ENCODE measurements at regions not wholly inside any gene's neighbourhood (a gene's known extent, or its start where the extent isn't known, plus 50 kb on each side); places are given as distances from the start of the nearest gene placed in this dataset.
"Not testable (repeated sequence)": the region's sequence is repeated elsewhere in the genome, so short reads cannot be mapped to it uniquely, and the experiment has no call there.

DNA sequence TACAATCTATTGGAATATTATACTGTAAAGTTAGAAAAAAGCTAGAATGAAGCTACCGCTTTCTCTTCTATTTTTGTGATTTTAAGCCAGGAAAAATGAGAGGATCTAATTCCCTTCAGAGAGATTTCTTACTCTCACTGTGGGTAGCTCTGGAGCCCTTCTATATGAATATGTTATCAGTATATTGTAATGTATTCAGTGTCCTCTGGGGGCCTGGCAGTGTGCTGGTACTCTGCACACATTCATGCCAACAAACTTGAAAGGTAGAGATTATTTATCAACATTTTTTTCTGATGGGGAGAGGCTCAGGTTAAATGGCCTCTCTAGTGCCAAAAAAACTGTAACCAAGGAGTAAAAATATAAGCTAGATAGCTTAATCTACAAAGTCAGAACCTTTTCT lies 292.8 kb downstream of the TTC6 start:
- ATAC-seq (ENCODE audit: low read depth) (no peak), DNase-seq (no peak)
- intact Hi-C loops (cut with micrococcal nuclease), result no loop called here
- H3K36me3 Mint-ChIP-seq (ENCODE audit: low read depth), result no peaks in the 10 kb centered on the region
- ChIA-PET CTCF (no interaction called here), POLR2A (no interaction called here)
- TF ChIP-seq, protein P1, sequence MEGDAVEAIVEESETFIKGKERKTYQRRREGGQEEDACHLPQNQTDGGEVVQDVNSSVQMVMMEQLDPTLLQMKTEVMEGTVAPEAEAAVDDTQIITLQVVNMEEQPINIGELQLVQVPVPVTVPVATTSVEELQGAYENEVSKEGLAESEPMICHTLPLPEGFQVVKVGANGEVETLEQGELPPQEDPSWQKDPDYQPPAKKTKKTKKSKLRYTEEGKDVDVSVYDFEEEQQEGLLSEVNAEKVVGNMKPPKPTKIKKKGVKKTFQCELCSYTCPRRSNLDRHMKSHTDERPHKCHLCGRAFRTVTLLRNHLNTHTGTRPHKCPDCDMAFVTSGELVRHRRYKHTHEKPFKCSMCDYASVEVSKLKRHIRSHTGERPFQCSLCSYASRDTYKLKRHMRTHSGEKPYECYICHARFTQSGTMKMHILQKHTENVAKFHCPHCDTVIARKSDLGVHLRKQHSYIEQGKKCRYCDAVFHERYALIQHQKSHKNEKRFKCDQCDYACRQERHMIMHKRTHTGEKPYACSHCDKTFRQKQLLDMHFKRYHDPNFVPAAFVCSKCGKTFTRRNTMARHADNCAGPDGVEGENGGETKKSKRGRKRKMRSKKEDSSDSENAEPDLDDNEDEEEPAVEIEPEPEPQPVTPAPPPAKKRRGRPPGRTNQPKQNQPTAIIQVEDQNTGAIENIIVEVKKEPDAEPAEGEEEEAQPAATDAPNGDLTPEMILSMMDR (IDR thresholded peaks at IDR 0.05), result no peak
- H3K27ac Mint-ChIP-seq, result no peak overlapping the region
- no peak overlapping the region for H3K4me3 Mint-ChIP-seq
- no peaks in the 10 kb centered on the region for H3K4me1 Mint-ChIP-seq
- peaks cover 3% of the 10 kb centered on the region for H3K9me3 Mint-ChIP-seq
- no peaks in the 10 kb centered on the region for H3K27me3 Mint-ChIP-seq

DNA sequence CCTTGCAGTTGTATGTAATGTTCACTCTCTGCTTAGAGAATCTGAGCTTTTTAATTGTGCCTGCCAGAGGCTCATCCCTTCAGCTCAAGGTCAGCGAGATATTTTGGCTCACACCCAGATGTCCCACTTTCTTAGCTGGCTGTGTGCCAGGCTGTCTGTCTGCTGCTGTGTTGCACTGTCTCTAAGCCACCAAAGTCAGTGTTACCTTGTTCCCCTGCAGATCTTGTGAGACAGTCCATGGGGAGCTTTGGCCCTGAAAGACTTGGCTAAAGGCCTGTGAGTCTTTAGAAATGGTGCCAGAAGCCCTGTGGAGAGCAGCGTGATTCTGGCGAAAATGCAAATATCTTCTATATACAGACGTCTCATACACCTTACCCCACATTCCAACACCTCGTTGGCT lies 293.7 kb downstream of the TTC6 start:
- Mint-ChIP-seq H3K27me3 (no peaks in the 10 kb centered on the region), H3K4me1 (no peaks in the 10 kb centered on the region), H3K4me3 (no peak overlapping the region), H3K27ac (no peak overlapping the region), H3K36me3 (ENCODE audit: low read depth) (no peaks in the 10 kb centered on the region), H3K9me3 (no peaks in the 10 kb centered on the region)
- intact Hi-C loops (cut with micrococcal nuclease), result no loop called here
- ATAC-seq (ENCODE audit: low read depth) (no peak), DNase-seq (no peak)
- POLR2A ChIA-PET, result no interaction called here
- CTCF ChIA-PET, result no interaction called here
- TF ChIP-seq, protein P1 (IDR thresholded peaks at IDR 0.05), result no peak

DNA sequence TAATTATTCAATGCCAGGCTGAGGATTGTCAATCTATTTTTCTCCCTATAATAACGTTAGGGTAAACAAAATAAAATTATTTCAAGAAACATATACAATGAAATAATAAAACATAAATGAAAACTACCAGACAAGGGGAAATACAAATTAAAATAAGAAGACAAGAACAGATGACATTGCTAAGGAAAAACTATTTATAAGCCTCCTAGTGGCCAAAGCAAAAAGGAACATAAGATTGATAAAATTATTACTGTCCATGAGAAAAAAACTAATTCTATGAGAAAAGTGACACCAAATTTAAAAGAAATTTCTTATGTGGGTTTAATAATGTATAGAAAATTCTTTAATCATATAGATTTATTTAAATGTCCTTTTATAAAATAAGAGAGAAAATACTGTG lies 294.7 kb downstream of the TTC6 start:
- H3K27ac Mint-ChIP-seq, result no peak overlapping the region
- ChIA-PET POLR2A (no interaction called here), CTCF (no interaction called here)
- H3K36me3 Mint-ChIP-seq (ENCODE audit: low read depth), result no peaks in the 10 kb centered on the region
- ATAC-seq (ENCODE audit: low read depth) (no peak), DNase-seq (no peak)
- H3K4me1 Mint-ChIP-seq, result no peaks in the 10 kb centered on the region
- intact Hi-C loops (cut with micrococcal nuclease), result no loop called here
- H3K4me3 Mint-ChIP-seq, result no peak overlapping the region
- H3K9me3 Mint-ChIP-seq, result no peaks in the 10 kb centered on the region
- TF ChIP-seq, protein P1 (IDR thresholded peaks at IDR 0.05), result no peak
- H3K27me3 Mint-ChIP-seq, result no peaks in the 10 kb centered on the region

DNA sequence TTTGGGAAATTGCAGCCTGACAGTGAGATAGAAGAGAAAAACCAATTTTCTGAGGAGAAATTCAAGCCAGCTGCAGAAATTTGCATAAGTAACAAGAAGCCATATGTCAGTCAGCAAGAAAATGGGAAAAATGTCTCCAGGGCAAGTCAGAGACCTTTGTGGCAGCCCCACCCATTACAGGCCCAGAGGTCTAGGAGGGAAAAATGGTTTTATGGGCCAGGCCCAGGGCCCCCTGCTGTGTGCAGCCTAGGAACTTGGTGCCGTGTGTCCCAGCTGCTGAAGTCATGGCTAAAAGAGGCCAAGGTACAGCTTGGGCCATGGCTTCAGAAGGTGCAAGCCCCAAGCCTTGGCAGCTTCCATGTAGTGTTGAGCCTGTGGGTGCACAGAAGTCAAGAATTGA lies 296.1 kb downstream of the TTC6 start:
- POLR2A ChIA-PET; DNase-seq; H3K4me1 Mint-ChIP-seq; H3K36me3 Mint-ChIP-seq (ENCODE audit: low read depth); CTCF ChIA-PET; H3K27me3 Mint-ChIP-seq; ATAC-seq (ENCODE audit: low read depth); H3K9me3 Mint-ChIP-seq; H3K27ac Mint-ChIP-seq; H3K4me3 Mint-ChIP-seq; intact Hi-C loops (cut with micrococcal nuclease): not testable (repeated sequence)

DNA sequence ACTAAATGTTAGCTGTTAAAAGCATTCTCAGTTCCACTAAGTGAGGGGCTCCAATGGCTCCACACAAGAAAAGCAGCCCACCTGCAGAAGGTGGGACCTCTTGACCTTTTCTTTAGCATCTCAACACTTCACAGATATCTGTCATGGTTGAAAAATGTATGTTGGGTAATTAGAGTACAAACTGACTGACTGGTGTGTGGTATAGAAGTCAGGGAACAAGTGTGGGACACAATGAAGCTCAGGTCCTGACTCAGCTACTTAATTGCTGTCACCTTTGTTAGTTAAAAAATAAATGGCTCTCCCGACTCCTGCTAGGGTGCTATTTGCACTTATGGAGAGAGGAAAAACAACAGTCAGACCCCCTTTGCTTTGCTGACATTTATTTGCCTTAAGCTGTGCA lies 299.0 kb downstream of the TTC6 start:
- H3K27ac Mint-ChIP-seq, result no peak overlapping the region
- H3K9me3 Mint-ChIP-seq, result no peaks in the 10 kb centered on the region

DNA sequence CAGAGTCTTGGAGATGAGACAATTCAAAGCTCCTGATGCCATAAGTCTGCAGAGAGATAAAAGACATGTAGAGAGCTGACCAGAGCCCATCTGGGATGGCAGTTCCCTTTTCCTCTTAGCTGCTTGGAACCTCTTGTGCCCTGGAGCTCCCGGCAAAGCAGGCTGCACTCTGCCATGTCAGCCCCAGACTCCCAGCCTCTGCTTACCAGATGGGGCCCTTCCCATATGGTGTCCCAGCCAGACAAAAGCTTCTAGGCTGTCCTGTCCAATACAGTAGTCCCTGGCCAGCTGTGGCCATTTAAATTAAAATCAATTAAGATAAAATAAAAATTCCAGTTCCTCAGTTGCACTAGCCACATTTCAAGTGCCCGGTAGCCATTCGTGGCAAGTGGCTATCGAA lies 303.9 kb downstream of the TTC6 start:
- Mint-ChIP-seq H3K36me3 (ENCODE audit: low read depth) (no peaks in the 10 kb centered on the region), H3K4me1 (no peaks in the 10 kb centered on the region), H3K9me3 (no peaks in the 10 kb centered on the region), H3K27ac (no peak overlapping the region), H3K27me3 (peaks cover 4% of the 10 kb centered on the region), H3K4me3 (no peak overlapping the region)
- intact Hi-C loops (cut with micrococcal nuclease), result no loop called here
- no peak for ATAC-seq (ENCODE audit: low read depth)
- POLR2A ChIA-PET, result no interaction called here
- CTCF ChIA-PET, result no interaction called here
- TF ChIP-seq, protein P1 (IDR thresholded peaks at IDR 0.05), result no peak
- DNase-seq, result no peak

More for the DNA sequence above, 299.0 kb downstream of the TTC6 start:
- no peaks in the 10 kb centered on the region for H3K36me3 Mint-ChIP-seq (ENCODE audit: low read depth)
- no peak for ATAC-seq (ENCODE audit: low read depth)
- no peaks in the 10 kb centered on the region for H3K27me3 Mint-ChIP-seq
- H3K4me3 Mint-ChIP-seq, result no peak overlapping the region
- no peak for DNase-seq
- TF ChIP-seq, protein P1 (IDR thresholded peaks at IDR 0.05), result no peak
- CTCF ChIA-PET, result no interaction called here
- intact Hi-C loops (cut with micrococcal nuclease), result no loop called here
- H3K4me1 Mint-ChIP-seq, result no peaks in the 10 kb centered on the region
- POLR2A ChIA-PET, result no interaction called here
